ENCODE measurements at regions not wholly inside any gene's neighbourhood (a gene's known extent, or its start where the extent isn't known, plus 50 kb on each side); places are given as distances from the start of the nearest gene placed in this dataset.

DNA sequence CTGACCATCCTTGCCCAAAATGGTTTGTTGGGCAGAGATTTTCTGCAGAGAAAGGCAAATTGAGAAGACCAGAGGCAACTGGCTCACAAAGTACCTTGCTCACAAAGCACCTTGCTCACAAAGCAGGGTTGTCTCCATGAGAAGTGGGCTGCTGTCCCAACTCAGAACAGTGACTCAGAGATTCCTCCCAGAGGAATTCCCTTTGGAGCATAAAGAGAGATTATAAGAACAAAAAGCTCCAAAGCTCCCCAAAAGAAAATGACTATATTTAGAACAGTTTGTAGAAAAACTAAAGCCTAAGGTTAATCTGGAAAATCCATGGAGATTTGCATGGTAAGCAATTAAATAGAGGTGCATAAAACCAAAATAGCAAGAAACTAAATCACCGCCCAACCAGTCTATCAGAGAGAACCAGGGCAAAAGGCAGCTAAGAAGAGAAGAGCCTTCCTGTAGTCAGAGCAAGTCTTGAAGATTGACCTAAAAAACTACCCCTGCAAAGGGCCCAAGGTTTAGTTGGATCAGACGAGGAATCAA lies 731.4 kb downstream of the FAT4 start:
- DNase-seq (ENCODE audit: low read depth, low spot score) (no peak), FAIRE-seq (no peak)
- no TSS peak for BruUV-seq (replicated peaks)

More for the DNA sequence above, 731.4 kb downstream of the FAT4 start:
- Histone ChIP-seq H3K9me1 (replicated peaks; ENCODE audit: control insufficient read depth, extremely low read depth, insufficient read depth, low read length) (no peaks in the 10 kb centered on the region), H2AFZ (ENCODE audit: low read depth, low read length) (no peak overlapping the region), H3K79me2 (ENCODE audit: control insufficient read depth, insufficient read depth, low read length) (no peaks in the 10 kb centered on the region), H4K20me1 (replicated peaks; ENCODE audit: control insufficient read depth, extremely low read depth, insufficient read depth, low read length) (no peaks in the 10 kb centered on the region), H3K9me3 (replicated peaks; ENCODE audit: control insufficient read depth, insufficient read depth, low read length) (no peaks in the 10 kb centered on the region), H3K36me3 (ENCODE audit: control insufficient read depth in 2 of 2, extremely low read depth in 1 of 2, insufficient read depth in 2 of 2, low read length in 2 of 2) (no peaks in the 10 kb centered on the region), H3K9ac (replicated peaks; ENCODE audit: extremely low read depth, insufficient read depth, low read length) (no peak overlapping the region), H3K27me3 (ENCODE audit: control insufficient read depth in 2 of 2, insufficient read depth in 2 of 2, low read length in 2 of 2) (no peaks in the 10 kb centered on the region), H3K4me1 (ENCODE audit: control insufficient read depth, extremely low read depth, insufficient read depth, low read length) (no peaks in the 10 kb centered on the region), H3K4me3 (replicated peaks in 1 of 3; ENCODE audit: insufficient read depth in 1 of 3, low read depth in 1 of 3, low read length in 3 of 3) (no peak overlapping the region), H3K27ac (ENCODE audit: insufficient read depth, low read depth, low read length) (no peak overlapping the region), H3K4me2 (ENCODE audit: insufficient read depth, low read length) (no peak overlapping the region)
- ChIA-PET CTCF (no interaction called here), POLR2A (no interaction called here)
- intact Hi-C loops (cut with micrococcal nuclease): no loop called here
- no peak for TF ChIP-seq POLR2AphosphoS5 (IDR thresholded peaks at IDR 0.05; ENCODE audit: insufficient read depth, low read depth, low read length)
- TF ChIP-seq POLR2A (IDR thresholded peaks at IDR 0.05; ENCODE audit: low read depth, low read length): no peak
- TF ChIP-seq JUN (IDR thresholded peaks at IDR 0.05; ENCODE audit: borderline replicate concordance, insufficient read depth, insufficient read length, low read depth): no peak
- no peak for TF ChIP-seq GATA2 (IDR thresholded peaks at IDR 0.05; ENCODE audit: insufficient read depth, insufficient read length, low read depth, low read length)
- no peak for TF ChIP-seq FOS (IDR thresholded peaks at IDR 0.05; ENCODE audit: borderline replicate concordance, insufficient read depth, low read length)
- TF ChIP-seq, protein P1, sequence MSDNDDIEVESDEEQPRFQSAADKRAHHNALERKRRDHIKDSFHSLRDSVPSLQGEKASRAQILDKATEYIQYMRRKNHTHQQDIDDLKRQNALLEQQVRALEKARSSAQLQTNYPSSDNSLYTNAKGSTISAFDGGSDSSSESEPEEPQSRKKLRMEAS (IDR thresholded peaks at IDR 0.05; ENCODE audit: insufficient read depth, insufficient read length): no peak
- TF ChIP-seq, protein P2, sequence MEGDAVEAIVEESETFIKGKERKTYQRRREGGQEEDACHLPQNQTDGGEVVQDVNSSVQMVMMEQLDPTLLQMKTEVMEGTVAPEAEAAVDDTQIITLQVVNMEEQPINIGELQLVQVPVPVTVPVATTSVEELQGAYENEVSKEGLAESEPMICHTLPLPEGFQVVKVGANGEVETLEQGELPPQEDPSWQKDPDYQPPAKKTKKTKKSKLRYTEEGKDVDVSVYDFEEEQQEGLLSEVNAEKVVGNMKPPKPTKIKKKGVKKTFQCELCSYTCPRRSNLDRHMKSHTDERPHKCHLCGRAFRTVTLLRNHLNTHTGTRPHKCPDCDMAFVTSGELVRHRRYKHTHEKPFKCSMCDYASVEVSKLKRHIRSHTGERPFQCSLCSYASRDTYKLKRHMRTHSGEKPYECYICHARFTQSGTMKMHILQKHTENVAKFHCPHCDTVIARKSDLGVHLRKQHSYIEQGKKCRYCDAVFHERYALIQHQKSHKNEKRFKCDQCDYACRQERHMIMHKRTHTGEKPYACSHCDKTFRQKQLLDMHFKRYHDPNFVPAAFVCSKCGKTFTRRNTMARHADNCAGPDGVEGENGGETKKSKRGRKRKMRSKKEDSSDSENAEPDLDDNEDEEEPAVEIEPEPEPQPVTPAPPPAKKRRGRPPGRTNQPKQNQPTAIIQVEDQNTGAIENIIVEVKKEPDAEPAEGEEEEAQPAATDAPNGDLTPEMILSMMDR (IDR thresholded peaks at IDR 0.05; ENCODE audit: extremely low read depth in 1 of 2, insufficient read depth in 1 of 2, low read depth in 1 of 2, low read length in 2 of 2): no peak
- no peak for TF ChIP-seq MYC (IDR thresholded peaks at IDR 0.05; ENCODE audit: low read depth, low read length)
- no peak for TF ChIP-seq EZH2 (IDR thresholded peaks at IDR 0.05; ENCODE audit: borderline replicate concordance, low read depth, low read length, severe bottlenecking)
- dilution Hi-C loops (cut with MboI; ENCODE audit: extremely low pct_ligation_motif_present, low sequenced_read_pairs): no loop called here
